Stimulated activated CD4-positive, alpha-beta T cell treated with anti-CD3 and anti-CD28 coated beads, Interleukin-12 subunit alpha, Interleukin-12 subunit beta, amount 100 ng/mL, for 4 hours (primary cell): ENCODE measurements at regions not wholly inside any gene's neighbourhood (a gene's known extent, or its start where the extent isn't known, plus 50 kb on each side); places are given as distances from the start of the nearest gene placed in this dataset.

Source experiments
- DNase-seq: peaks from one replicate; pipeline ENCODE4 v3.0.0-alpha.2; 2020

DNA sequence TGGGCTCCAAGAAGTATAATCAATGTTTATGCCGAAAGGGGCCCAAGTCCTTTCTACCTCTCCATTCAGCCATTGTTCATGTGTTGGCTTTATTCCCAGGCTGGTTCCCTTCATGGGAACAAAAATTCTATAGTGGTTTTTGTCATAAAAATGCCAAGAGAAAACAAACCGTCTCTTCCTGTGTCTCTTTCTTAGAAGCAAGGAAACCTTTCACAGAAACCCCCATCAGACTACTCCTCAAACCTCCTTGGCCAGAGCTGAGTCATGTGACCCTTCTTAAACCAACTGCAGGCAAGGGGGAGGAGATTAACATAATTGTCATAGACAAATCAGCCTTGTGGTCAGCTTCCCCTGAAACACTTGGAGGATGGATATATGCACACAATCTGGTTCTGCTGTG lies 75.1 kb upstream of the TANK start:
- no peak for DNase-seq

DNA sequence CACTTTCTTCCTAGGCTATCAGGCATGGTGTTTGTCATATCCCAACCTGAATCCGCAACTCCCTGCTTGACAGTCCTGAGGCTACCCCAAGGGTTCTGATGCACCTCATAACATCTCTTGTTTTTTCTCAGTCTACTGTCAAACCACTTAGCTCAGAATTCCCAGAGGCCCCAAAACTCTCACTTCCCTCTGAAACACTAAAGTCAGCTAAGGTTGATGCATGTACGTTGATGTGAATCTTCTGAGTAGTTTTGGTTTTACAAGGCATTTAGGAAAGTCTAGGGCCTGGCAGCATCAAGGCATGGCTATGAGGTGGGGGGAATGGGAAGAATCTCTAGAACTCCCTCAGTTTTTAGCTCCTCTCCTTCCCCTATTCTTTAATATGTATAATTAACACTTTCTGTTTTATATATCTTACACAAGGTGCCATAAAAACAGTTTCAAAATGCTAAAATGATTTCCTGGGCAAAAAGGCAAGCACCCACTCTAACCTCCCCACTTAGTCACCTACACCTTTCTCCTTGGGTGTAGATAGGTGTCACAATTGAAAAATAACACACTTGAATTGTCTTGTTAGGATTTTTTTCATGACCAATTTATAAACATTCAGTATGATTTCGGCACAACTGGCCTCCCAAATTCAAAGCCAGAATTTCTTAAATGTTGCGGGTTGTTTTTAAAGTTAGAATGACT lies 71.4 kb upstream of the TANK start:
- no peak for DNase-seq

DNA sequence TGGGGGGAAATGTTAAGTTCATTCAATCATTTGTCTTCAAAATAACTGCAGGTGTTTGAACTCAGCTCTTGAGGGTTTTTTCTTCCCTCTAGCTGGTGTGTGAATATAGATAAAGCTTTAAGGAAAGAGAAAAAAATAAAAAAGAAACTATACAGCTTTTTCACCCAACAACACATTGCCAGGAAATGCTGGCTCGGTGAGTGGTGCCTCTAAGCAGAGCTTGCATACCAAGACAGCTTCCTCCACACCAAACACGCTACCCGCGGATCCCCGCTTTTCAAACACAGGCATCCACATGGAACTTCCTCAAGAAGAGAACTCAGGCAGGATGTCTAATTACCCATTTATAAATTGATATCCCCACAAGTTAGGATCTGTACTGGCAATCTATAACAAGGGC lies 69.8 kb upstream of the TANK start:
- peak; percentile 17 for DNase-seq

DNA sequence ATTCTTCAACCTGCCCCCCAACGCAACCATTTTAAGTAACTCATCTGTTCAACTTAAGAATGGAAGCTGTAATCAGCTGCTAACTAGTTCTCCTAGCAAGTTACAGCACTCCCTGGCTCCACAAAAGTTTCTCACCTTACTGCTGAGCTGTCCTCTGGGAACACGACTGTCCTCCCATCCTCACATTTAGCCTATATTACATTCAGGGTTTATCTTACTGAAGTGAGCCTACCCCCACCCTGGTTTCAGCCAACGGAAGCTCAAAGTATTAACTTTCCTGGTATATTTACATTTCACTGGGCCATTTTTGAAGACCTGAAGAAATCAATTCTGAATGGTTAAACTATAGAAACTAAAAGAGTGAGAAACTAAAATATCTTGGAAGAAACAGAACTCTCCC lies 64.9 kb upstream of the TANK start:
- DNase-seq, result no peak

DNA sequence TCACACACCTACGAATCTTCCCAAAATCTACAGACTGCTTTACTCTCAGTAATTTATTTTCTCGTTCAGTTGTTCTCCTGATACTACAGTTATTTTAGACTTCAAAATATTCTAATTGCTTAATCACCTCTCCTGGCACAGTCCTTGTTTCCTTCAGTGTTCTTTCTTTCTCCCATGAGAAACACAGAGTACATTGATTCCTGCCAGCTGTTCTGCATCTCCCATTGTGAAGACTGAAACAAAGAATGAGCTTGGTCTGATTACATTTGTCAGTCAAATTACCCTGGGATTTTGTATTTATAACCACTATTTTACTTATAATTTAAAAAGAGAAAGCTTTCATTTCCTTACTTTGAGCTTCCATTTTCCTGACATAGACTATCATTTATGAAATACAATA lies 63.9 kb upstream of the TANK start:
- DNase-seq, result no peak

DNA sequence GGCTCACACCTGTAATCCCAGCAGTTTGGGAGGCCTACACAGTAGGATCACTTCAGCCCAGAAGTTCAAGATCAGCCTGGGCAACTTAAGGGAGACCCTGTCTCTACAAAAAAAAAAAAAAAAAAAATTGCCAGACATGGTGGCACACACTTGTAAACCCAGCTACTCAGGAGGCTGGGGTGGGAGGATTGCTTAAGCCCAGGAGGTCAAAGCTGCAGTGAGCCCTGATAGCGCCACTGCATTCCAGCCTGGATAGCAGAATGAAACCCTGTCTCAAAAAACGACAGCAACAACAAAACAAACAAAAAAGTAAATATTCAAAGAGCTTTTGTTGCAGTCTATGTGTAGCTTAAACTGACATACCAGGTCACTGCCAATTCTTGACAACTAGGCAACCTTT lies 63.1 kb upstream of the TANK start:
- no peak for DNase-seq

DNA sequence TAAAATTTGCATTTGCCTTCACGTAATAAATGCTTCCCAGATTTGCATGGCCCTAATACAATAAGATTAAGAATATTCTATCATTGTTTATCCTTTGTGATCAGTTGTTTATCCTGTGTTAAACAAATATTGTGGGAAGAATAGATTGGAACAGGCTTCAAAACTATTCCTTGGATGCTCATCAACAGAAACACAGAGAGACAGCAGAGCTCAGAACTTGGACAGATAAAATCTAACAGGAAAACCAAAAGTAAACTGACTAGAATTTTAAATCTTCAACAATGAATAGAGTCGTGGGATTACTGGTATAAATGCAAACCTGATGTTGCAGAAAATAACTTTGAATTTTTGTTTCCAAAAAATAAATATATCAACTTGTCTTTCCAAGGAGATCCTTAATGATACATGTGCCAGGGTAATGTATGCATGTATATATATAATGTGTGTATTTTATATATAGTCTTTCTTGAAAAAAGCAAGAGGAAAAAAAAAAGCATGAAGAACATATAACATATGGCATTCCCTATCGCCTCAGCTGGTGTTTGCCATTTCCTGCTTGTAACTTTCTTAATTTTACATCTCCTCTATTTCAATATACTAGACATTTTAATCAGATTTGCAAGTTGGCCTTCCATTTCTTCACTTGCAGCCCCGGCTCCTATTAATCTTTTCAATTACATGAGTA lies 59.9 kb upstream of the TANK start:
- no peak for DNase-seq

GRCh38 chr2:161101406-161101805 lies 58.8 kb upstream of the TANK start:
- no peak for DNase-seq

DNA sequence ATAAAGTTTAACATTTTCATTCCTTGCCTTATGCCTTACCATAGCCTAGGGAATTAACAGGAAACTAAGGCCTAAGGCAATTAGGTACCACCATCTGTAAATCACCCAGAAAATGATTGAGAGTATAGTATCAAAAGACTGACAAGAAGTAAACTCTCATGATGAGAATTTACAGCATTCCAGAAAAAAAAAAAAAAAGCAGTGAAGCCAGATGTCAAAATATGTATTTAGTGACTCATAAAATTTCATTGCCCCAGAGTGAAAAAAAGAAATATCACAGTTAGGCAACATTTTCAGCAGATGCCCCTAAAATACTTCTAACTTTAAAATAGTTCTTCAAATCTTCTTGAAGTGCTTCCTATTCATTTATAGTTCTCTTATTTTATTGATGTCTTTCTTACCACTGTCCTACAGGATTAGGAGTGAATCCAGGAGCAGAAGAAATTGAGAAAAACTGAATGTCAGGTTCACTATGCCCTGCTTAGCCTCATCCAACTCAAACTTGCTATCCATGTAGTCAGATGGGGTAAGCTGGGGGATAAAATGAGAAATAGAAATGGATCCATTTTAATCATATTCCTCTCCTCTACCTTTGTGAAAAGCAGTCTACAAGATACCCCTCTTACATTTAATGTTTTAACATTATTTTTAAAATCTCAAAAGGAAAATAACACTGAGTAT lies 57.3 kb upstream of the TANK start:
- no peak for DNase-seq

DNA sequence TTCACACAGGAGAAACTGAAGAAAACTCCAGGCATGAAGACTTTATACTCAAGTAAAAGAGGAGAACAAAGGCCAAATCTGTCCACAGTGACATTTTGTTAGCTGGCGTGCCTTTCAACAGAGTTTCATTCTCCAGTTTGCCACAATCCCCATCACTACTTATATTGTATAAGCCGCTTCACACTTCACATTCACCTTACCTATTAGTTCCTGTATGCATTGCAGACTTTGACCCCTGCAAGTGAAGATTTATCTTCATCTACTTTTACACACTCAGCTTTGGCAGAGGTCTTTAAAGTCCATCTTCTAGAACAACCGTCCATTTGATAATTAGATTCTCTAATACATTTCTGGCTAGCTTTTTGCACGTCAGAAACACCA lies 56.8 kb upstream of the TANK start:
- no peak for DNase-seq

GRCh38 chr2:161104054-161104553 lies 56.1 kb upstream of the TANK start:
- DNase-seq, result no peak

GRCh38 chr2:161107265-161107664 lies 53.0 kb upstream of the TANK start:
- no peak for DNase-seq
